Heart right ventricle (tissue), 16 donors: ENCODE measurements at regions not wholly inside any gene's neighbourhood (a gene's known extent, or its start where the extent isn't known, plus 50 kb on each side); places are given as distances from the start of the nearest gene placed in this dataset.

Experiments
- ATAC-seq, 8 donors: fragments of 200-7000 bp; cut with Tn5 transposase; one replicate each; pipeline ENCODE4 v1.9.1; 2020; ENCODE audit warnings: mild to moderate bottlenecking in 8 of 8, moderate library complexity in 8 of 8, moderate number of reproducible peaks in 1 of 8
- DNase-seq, 2 donors: peaks; one replicate each; pipeline ENCODE4 v3.0.0-alpha.2; 2020
- H3K27ac ChIP-seq, 10 donors: fragments of 200-600 bp; sonication (generic) in 2 of 10; one replicate each; pipeline versions ENCODE4 v1.5.0 to v1.8.0; 2020 to 2022; ENCODE audit warnings: mild to moderate bottlenecking in 3 of 10
- H3K27me3 ChIP-seq, 7 donors: fragments of 200-600 bp; one replicate each; pipeline ENCODE4 v1.8.0; 2021 to 2022; ENCODE audit warnings: mild to moderate bottlenecking in 2 of 7
- H3K36me3 ChIP-seq, 9 donors: fragments of 200-600 bp; sonication (generic) in 1 of 9; one replicate each; pipeline versions ENCODE4 v1.5.0 to v1.8.0; 2020 to 2022; ENCODE audit warnings: mild to moderate bottlenecking in 2 of 9
- H3K4me1 ChIP-seq, 9 donors: fragments of 200-600 bp; sonication (generic) in 1 of 9; one replicate each; pipeline versions ENCODE4 v1.5.0 to v1.8.0; 2020 to 2022; ENCODE audit warnings: mild to moderate bottlenecking in 4 of 9
- H3K4me3 ChIP-seq, 10 donors: fragments of 200-600 bp; sonication (generic) in 2 of 10; one replicate each; pipeline versions ENCODE4 v1.5.0 to v1.8.0; 2020 to 2022; ENCODE audit warnings: mild to moderate bottlenecking in 7 of 10, moderate library complexity in 2 of 10
- H3K9me3 ChIP-seq, 11 donors: fragments of 200-600 bp in 10 of 11; sonication (generic) in 2 of 11; one replicate each; pipeline versions ENCODE4 v1.5.0 to v1.8.0; 2013 to 2022; ENCODE audit warnings: mild to moderate bottlenecking in 2 of 11, control low read depth in 1 of 11, moderate library complexity in 1 of 11
- WGBS, 2 donors: extraction: QIAGEN DNeasy Blood & Tissue Kit; methylation state at CpG; one replicate each; pipeline ENCODE4 v1.1.7; 2013; ENCODE audit warnings: inconsistent platforms in 1 of 2; 5-methylcytosine and 5-hydroxymethylcytosine counted together
- intact Hi-C, 10 donors: fragments of 100-400 bp; cut with DNase I; formaldehyde crosslinking; loops; one replicate each; pipeline versions ENCODE4 v1.11.1 to v1.14.2; 2022
- TF ChIP-seq, protein P1 (sequence below), 9 donors: fragments of 200-600 bp; sonication (generic) in 2 of 9; IDR thresholded peaks; one replicate each; pipeline versions ENCODE4 v1.5.0 to v1.8.0; 2021 to 2022; ENCODE audit warnings: antibody characterized with exemption in 9 of 9, mild to moderate bottlenecking in 5 of 9, moderate library complexity in 1 of 9
- donor health status: Arrhythmogenic right ventricular cardiomyopathy.
- donor health status: ischemic (EF 13 %, LVEDD 7.1; RV severe dilation, severe dysfunction).
- donor health status: healthy with polysubstance abuse.
- donor health status: DM: no; HTN: yes; CAD: no.
- donor health status: DM: no; HTN: no; CAD: no.
- donor health status: ischemic (EF 25% LVEDD 6.9; RV normal size, moderate dysfunction).
- donor health status: ischemic (EF 25% LVEDD 5.7; RV mildly dilated, moderate dysfunction).
- donor health status: healthy.
- donor health status: DM: yes; HTN: yes; CAD: no.
- donor health status: Ischemic cardiomyopathy.
- donor health status: ischemic (EF 35%, LVEDD 5.7; RV mildly dilated, moderate dysfunction).
- donor health status: nonischemic (EF 11% LVEDD 7.7; RV severe dilation, severe dysfunction).
- donor health status: DM: yes; HTN: yes; CAD: no.
- donor health status: PGD.
- donor health status: ischemic (EF 29% LVEDD 5.4; RV normal size, mild dysfunction).
- donor health status: nonischemic (EF 23%, LVEDD 6.1; RV moderate dilation, normal function).

DNA sequence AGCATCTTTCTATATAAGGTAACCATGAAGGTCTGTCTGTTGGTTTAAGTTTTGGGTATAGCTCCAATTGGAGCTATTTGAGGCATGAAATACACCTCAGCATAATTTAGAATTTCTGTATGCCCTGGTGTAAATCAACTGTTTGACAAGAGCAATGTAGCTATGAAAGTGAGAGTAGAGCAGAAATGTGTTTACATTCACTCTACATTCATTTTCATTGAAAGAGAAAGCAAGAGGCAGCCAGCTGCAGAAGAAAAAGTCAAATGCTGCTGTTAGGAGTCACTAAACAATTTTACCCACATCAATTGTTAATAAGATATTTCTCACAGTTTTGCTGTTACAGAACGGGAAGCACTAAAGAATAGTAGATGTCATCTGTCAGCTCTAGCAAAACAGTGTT, 252.5 kb downstream of the SLC6A15 start:
- Histone ChIP-seq H3K9me3 (no peaks in the 10 kb centered on the region), H3K27ac (no peak overlapping the region), H3K36me3 (no peaks in the 10 kb centered on the region), H3K4me3 (no peak overlapping the region), H3K4me1 (no peaks in the 10 kb centered on the region), H3K27me3 (no peaks in the 10 kb centered on the region)
- DNase-seq (no peak), ATAC-seq (no peak)
- 74 to 79% methylated on average over 1 of the region's 1 CpG for WGBS, 2 donors
- TF ChIP-seq, protein P1, sequence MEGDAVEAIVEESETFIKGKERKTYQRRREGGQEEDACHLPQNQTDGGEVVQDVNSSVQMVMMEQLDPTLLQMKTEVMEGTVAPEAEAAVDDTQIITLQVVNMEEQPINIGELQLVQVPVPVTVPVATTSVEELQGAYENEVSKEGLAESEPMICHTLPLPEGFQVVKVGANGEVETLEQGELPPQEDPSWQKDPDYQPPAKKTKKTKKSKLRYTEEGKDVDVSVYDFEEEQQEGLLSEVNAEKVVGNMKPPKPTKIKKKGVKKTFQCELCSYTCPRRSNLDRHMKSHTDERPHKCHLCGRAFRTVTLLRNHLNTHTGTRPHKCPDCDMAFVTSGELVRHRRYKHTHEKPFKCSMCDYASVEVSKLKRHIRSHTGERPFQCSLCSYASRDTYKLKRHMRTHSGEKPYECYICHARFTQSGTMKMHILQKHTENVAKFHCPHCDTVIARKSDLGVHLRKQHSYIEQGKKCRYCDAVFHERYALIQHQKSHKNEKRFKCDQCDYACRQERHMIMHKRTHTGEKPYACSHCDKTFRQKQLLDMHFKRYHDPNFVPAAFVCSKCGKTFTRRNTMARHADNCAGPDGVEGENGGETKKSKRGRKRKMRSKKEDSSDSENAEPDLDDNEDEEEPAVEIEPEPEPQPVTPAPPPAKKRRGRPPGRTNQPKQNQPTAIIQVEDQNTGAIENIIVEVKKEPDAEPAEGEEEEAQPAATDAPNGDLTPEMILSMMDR (IDR thresholded peaks at IDR 0.05), result no peak
- intact Hi-C loops, result no loop called here

DNA sequence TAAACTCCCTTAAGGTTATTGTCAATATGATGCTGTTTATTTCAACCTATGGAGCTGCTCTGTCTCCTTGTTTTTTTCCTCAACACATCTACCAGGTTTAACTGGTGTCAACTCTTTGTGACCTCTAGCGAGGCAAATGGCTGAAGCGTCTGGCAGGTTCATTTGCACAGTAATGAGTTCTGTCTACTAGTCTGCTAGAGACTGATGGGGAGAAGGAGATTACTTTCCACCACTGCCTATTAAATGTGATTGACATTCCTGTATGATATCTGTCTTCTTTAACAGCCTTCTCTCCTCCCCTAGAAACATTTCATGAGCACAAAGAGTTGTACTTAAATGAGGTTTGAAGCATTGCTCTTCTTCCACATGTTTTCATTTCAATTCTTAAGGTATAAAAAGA, 253.7 kb downstream of the SLC6A15 start:
- H3K9me3 ChIP-seq, result no peaks in the 10 kb centered on the region
- DNase-seq (no peak), ATAC-seq (no peak)
- H3K36me3 ChIP-seq, result no peaks in the 10 kb centered on the region
- WGBS, 2 donors, result 49 to 56% methylated on average over 2 of the region's 2 CpGs
- H3K27me3 ChIP-seq, result no peaks in the 10 kb centered on the region
- no peaks in the 10 kb centered on the region for H3K4me1 ChIP-seq
- no peak overlapping the region for H3K27ac ChIP-seq
- no peak overlapping the region for H3K4me3 ChIP-seq
- TF ChIP-seq, protein P1 (IDR thresholded peaks at IDR 0.05), result no peak
- intact Hi-C loops, result no loop called here

DNA sequence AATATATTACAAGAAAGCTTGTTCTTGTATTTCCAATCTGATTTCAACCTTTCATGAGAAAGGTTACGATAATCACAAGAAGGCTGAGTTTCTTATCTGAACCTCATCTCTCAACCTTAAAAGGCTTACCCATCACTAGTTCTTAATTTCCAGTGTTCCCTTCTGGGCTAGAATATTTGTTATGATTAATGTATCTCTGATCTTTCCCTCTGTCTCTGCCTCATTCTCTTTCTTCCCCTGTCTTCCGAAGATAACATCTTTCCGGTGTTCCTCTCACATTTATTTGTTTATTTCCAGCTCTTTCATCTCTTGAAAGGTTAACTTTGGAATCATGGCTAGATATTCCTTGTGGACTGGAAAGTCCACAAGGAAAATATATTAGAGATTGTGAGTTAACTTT, 255.9 kb downstream of the SLC6A15 start:
- TF ChIP-seq, protein P1 (IDR thresholded peaks at IDR 0.05), result no peak
- H3K4me3 ChIP-seq, result no peak overlapping the region
- intact Hi-C loops, result no loop called here
- no peaks in the 10 kb centered on the region for H3K36me3 ChIP-seq
- no peak overlapping the region for H3K27ac ChIP-seq
- H3K27me3 ChIP-seq, result no peaks in the 10 kb centered on the region
- no peaks in the 10 kb centered on the region for H3K9me3 ChIP-seq
- WGBS, 2 donors, result 52 to 56% methylated on average over 3 of the region's 3 CpGs
- no peaks in the 10 kb centered on the region for H3K4me1 ChIP-seq
- ATAC-seq (no peak), DNase-seq (no peak)

DNA sequence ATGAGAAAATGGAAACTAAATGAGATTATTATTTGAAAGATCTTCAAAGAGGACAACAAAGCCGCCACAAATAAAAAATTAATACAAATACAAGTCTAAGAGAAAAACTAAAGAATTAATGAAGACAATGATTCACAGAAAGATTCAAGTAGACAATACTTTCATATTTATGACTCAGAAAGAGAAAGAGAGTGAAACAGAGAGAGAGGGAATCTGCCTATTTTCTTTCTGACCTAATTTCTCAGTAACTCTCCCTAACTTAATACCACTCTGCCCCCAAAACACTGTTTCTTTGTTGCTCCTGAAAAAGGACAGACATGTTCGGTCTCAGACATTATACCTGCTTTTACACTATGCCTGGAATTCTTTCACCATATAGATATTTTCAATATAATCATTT, 259.1 kb downstream of the SLC6A15 start:
- Histone ChIP-seq H3K4me3 (no peak overlapping the region), H3K27me3 (no peaks in the 10 kb centered on the region), H3K36me3 (no peaks in the 10 kb centered on the region), H3K9me3 (no peaks in the 10 kb centered on the region), H3K4me1 (no peaks in the 10 kb centered on the region), H3K27ac (no peak overlapping the region)
- intact Hi-C loops, result no loop called here
- TF ChIP-seq, protein P1 (IDR thresholded peaks at IDR 0.05), result no peak
- DNase-seq, result no peak
- 85 to 86% methylated on average over 2 of the region's 2 CpGs for WGBS, 2 donors
- no peak for ATAC-seq

DNA sequence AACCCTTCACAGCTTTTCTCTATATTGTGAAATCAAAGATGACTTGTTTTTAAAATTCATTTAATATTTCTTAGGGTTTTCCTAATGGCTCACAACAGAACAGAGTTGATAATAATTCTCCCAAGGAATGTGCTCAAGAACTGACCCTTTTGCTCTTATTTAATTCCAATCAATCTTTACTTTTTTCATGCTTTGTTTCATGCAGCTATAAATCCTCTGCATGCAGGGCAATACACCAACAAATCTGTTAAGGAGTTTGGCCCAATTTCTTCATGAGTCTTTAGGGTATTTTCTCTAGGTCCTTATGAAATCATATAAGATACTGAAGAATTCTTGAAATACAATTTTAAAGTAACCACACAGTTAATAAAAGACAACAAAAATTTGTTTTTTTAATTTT, 264.2 kb downstream of the SLC6A15 start:
- intact Hi-C loops, result no loop called here
- Histone ChIP-seq H3K27me3 (no peaks in the 10 kb centered on the region), H3K36me3 (no peaks in the 10 kb centered on the region), H3K9me3 (no peaks in the 10 kb centered on the region), H3K4me3 (no peak overlapping the region), H3K4me1 (no peaks in the 10 kb centered on the region), H3K27ac (no peak overlapping the region)
- TF ChIP-seq, protein P1 (IDR thresholded peaks at IDR 0.05), result no peak
- no peak for DNase-seq
- no peak for ATAC-seq
